ENCODE measurements at regions not wholly inside any gene's neighbourhood (a gene's known extent, or its start where the extent isn't known, plus 50 kb on each side); places are given as distances from the start of the nearest gene placed in this dataset.

GRCh38 chr6:33925936-33926335 is 122.1 kb upstream of the MLN start (continued):
- TF ChIP-seq HMGXB4 (CRISPR knock-in tag; IDR thresholded peaks at IDR 0.05; ENCODE audit: borderline replicate concordance) (no peak), HEYL (CRISPR knock-in tag; IDR thresholded peaks at IDR 0.05) (no peak), BCL3 (IDR thresholded peaks at IDR 0.05) (no peak)

GRCh38 chr6:33925210-33925609 is 121.4 kb upstream of the MLN start:
- DNase-seq (ENCODE audit: low read depth in 1 of 2, low spot score in 1 of 2) = no peak
- WGBS (ENCODE audit: missing lambda C conversion rate) = 80% methylated on average over 2 of the region's 7 CpGs
- H3K4me1 ChIP-seq = no peaks in the 10 kb centered on the region
- POLR2A ChIA-PET = no interaction called here
- CTCF ChIA-PET = interaction anchor here (1.1 kb wide), 1 partner anchor 17 kb away, joined by 3 read pairs; no protein-coding TSS in a partner anchor
- ATAC-seq = no peak
- no peak for FAIRE-seq
- H3K4me2 ChIP-seq = no peak overlapping the region
- no peak overlapping the region for H3K4me3 ChIP-seq
- H3K27ac ChIP-seq = no peak overlapping the region
- TF ChIP-seq HDAC2 (IDR thresholded peaks at IDR 0.05) (no peak), HOXA7 (CRISPR knock-in tag; IDR thresholded peaks at IDR 0.05) (no peak), PBX3 (IDR thresholded peaks at IDR 0.05) (no peak), PHF8 (IDR thresholded peaks at IDR 0.05; ENCODE audit: borderline replicate concordance, low read depth) (no peak), FOXS1 (CRISPR knock-in tag; IDR thresholded peaks at IDR 0.05) (no peak), ESRRA (IDR thresholded peaks at IDR 0.05; ENCODE audit: borderline replicate concordance, low read length) (no peak), KDM5A (IDR thresholded peaks at IDR 0.05) (no peak), EHF (CRISPR knock-in tag; IDR thresholded peaks at IDR 0.05) (no peak), TP53 (CRISPR knock-in tag; IDR thresholded peaks at IDR 0.05) (no peak), TFCP2L1 (CRISPR knock-in tag; IDR thresholded peaks at IDR 0.05) (no peak)
- no peaks in the 10 kb centered on the region for H3K9me3 ChIP-seq

GRCh38 chr6:33924681-33925080 is 120.9 kb upstream of the MLN start:
- CTCF ChIA-PET = interaction anchor here (1.1 kb wide), 1 partner anchor 18 kb away, joined by 3 read pairs; no protein-coding TSS in a partner anchor
- ATAC-seq = no peak
- H3K9me3 ChIP-seq = no peaks in the 10 kb centered on the region
- WGBS (ENCODE audit: missing lambda C conversion rate) = 94% methylated on average over 2 of the region's 4 CpGs
- TF ChIP-seq USF2 (IDR thresholded peaks at IDR 0.05) (no peak), CHD2 (IDR thresholded peaks at IDR 0.05; ENCODE audit: low read length, partially characterized antibody) (no peak), EHMT2 (IDR thresholded peaks at IDR 0.05; ENCODE audit: low read depth) (no peak), FOXS1 (CRISPR knock-in tag; IDR thresholded peaks at IDR 0.05) (no peak), RCOR1 (IDR thresholded peaks at IDR 0.05; ENCODE audit: low read depth, low read length) (no peak), ZNF302 (CRISPR knock-in tag; IDR thresholded peaks at IDR 0.05) (no peak), REST (IDR thresholded peaks at IDR 0.05) (no peak), JUNB (IDR thresholded peaks at IDR 0.05) (no peak), E2F6 (IDR thresholded peaks at IDR 0.05; ENCODE audit: borderline replicate concordance, low read depth) (no peak), FOSL2 (IDR thresholded peaks at IDR 0.05) (no peak), FOSL2 (CRISPR knock-in tag; IDR thresholded peaks at IDR 0.05) (no peak), BCL3 (IDR thresholded peaks at IDR 0.05) (no peak)
- POLR2A ChIA-PET = no interaction called here
- no peak for DNase-seq (ENCODE audit: low read depth in 1 of 2, low spot score in 1 of 2)
- H3K4me2 ChIP-seq = no peak overlapping the region
- FAIRE-seq = no peak
- no peak overlapping the region for H3K27ac ChIP-seq
- no peak overlapping the region for H3K4me3 ChIP-seq
- no peaks in the 10 kb centered on the region for H3K4me1 ChIP-seq

Measured in A549 (cell line).